Neural cell (in vitro differentiated cells): ENCODE measurements at regions not wholly inside any gene's neighbourhood (a gene's known extent, or its start where the extent isn't known, plus 50 kb on each side); places are given as distances from the start of the nearest gene placed in this dataset.

Experiments
- H2AFZ ChIP-seq: fragments of 200-600, 300-800 bp; sonication (generic), shearing (Covaris generic); 2 replicates; pipeline ENCODE4 v1.6.0; 2014; ENCODE audit warnings: low read depth, mild to moderate bottlenecking, antibody characterized with exemption, low read length, moderate library complexity
- H3F3A ChIP-seq: fragments of 200-600 bp; shearing (Covaris generic); 2 replicates; pipeline ENCODE4 v1.6.1; 2016; ENCODE audit warnings: mild to moderate bottlenecking, moderate library complexity, mixed read lengths, antibody characterized with exemption, low read length; ENCODE audit not compliant: insufficient read depth, poor library complexity, severe bottlenecking
- H3K27ac ChIP-seq: fragments of 200-600, 300-800 bp; sonication (generic), shearing (Covaris generic); 2 replicates; pipeline ENCODE4 v1.5.1; 2014; ENCODE audit warnings: mild to moderate bottlenecking, low read length, moderate library complexity
- H3K27me3 ChIP-seq: fragments of 300-800, 200-600 bp; sonication (generic), shearing (Covaris generic); 2 replicates; pipeline ENCODE4 v1.6.0; 2014; ENCODE audit warnings: mild to moderate bottlenecking, low read depth, low read length, moderate library complexity; ENCODE audit not compliant: insufficient read depth
- H3K36me3 ChIP-seq: fragments of 300-800, 200-600 bp; sonication (generic), shearing (Covaris generic); 2 replicates; pipeline ENCODE4 v1.5.1; 2014; ENCODE audit warnings: mild to moderate bottlenecking, antibody characterized with exemption, low read length, moderate library complexity; ENCODE audit not compliant: insufficient read depth
- H3K4me2 ChIP-seq: fragments of 300-800, 200-600 bp; sonication (generic), shearing (Covaris generic); 2 replicates; pipeline ENCODE4 v1.6.0; 2014; ENCODE audit warnings: mild to moderate bottlenecking, low read length
- H3K4me3 ChIP-seq: fragments of 300-800, 200-600 bp; sonication (generic), shearing (Covaris generic); 2 replicates; pipeline ENCODE4 v1.5.1; 2014; ENCODE audit warnings: mild to moderate bottlenecking, low read length, moderate library complexity
- H3K79me2 ChIP-seq: fragments of 200-600 bp; shearing (Covaris generic); replicated peaks from 2 replicates; pipeline ENCODE4 v1.6.0; 2014; ENCODE audit warnings: mild to moderate bottlenecking, low read length, moderate library complexity; ENCODE audit not compliant: insufficient read depth
- H3K9ac ChIP-seq: fragments of 300-800, 200-600 bp; sonication (generic), shearing (Covaris generic); 2 replicates; pipeline ENCODE4 v1.6.1; 2016; ENCODE audit warnings: mild to moderate bottlenecking, low read length, mixed read lengths
- H3K9me2 ChIP-seq: fragments of 200-600 bp; shearing (Covaris generic); 2 replicates; pipeline ENCODE4 v1.6.1; 2016; ENCODE audit warnings: mild to moderate bottlenecking, low read length, mixed read lengths; ENCODE audit not compliant: insufficient read depth
- H3K9me3 ChIP-seq: fragments of 200-600, 300-800 bp; sonication (generic), shearing (Covaris generic); 2 replicates; pipeline ENCODE4 v1.6.1; 2016; ENCODE audit warnings: mild to moderate bottlenecking, mixed run types, low read length, moderate library complexity, mixed read lengths
- H4K20me1 ChIP-seq: fragments of 200-600 bp; shearing (Covaris generic); 2 replicates; pipeline ENCODE4 v1.6.1; 2016; ENCODE audit warnings: mild to moderate bottlenecking, mixed run types; ENCODE audit not compliant: insufficient read depth
- CTCF ChIP-seq: fragments of 450-650 bp; IDR thresholded peaks from 2 replicates; pipeline ENCODE4 v1.5.1; 2014; ENCODE audit warnings: antibody characterized with exemption, mild to moderate bottlenecking, moderate library complexity; ENCODE audit not compliant: poor library complexity, severe bottlenecking
- EP300 ChIP-seq: fragments of 450-650 bp; conservative IDR thresholded peaks from 2 replicates; pipeline ENCODE4 v1.6.1; 2014; ENCODE audit warnings: antibody characterized with exemption, mild to moderate bottlenecking, moderate library complexity; ENCODE audit not compliant: poor library complexity, severe bottlenecking
- EZH2 ChIP-seq: fragments of 200-600, 300-800 bp; shearing (Covaris generic), sonication (generic); IDR thresholded peaks from 2 replicates; pipeline ENCODE4 v1.6.1; 2014; ENCODE audit warnings: antibody characterized with exemption, low read length, borderline replicate concordance, mild to moderate bottlenecking; ENCODE audit not compliant: insufficient read depth, poor library complexity, severe bottlenecking
- MXI1 ChIP-seq: fragments of 450-650 bp; conservative IDR thresholded peaks from 2 replicates; pipeline ENCODE4 v1.6.1; 2014; ENCODE audit warnings: antibody characterized with exemption, mild to moderate bottlenecking; ENCODE audit not compliant: poor library complexity, severe bottlenecking
- POLR2AphosphoS5 ChIP-seq: IDR thresholded peaks from 2 replicates; pipeline ENCODE4 v1.6.1; 2012
- RAD21 ChIP-seq: fragments of 450-650 bp; conservative IDR thresholded peaks from 2 replicates; pipeline ENCODE4 v1.6.1; 2014; ENCODE audit warnings: antibody characterized with exemption, mild to moderate bottlenecking, moderate library complexity
- REST ChIP-seq: IDR thresholded peaks from 2 replicates; pipeline ENCODE4 v1.6.1; 2012; ENCODE audit warnings: borderline replicate concordance
- SMC3 ChIP-seq: fragments of 450-650 bp; conservative IDR thresholded peaks from 2 replicates; pipeline ENCODE4 v1.6.1; 2014; ENCODE audit warnings: antibody characterized with exemption, mild to moderate bottlenecking, moderate library complexity; ENCODE audit not compliant: poor library complexity
- TAF1 ChIP-seq: IDR thresholded peaks from 2 replicates; pipeline ENCODE4 v1.6.1; 2012; ENCODE audit warnings: low read depth

- H2AFZ ChIP-seq: no peak overlapping the region
- H3K9ac ChIP-seq: no peak overlapping the region
- H3F3A ChIP-seq: no peaks in the 10 kb centered on the region
- no peak overlapping the region for H3K4me3 ChIP-seq
- no peaks in the 10 kb centered on the region for H3K36me3 ChIP-seq
- H3K9me3 ChIP-seq: no peaks in the 10 kb centered on the region
- H3K27ac ChIP-seq: no peak overlapping the region
- no peaks in the 10 kb centered on the region for H3K27me3 ChIP-seq
- no peaks in the 10 kb centered on the region for H3K9me2 ChIP-seq
- no peaks in the 10 kb centered on the region for H4K20me1 ChIP-seq
- TF ChIP-seq MXI1 (no peak), CTCF (no peak), POLR2AphosphoS5 (no peak)
- H3K4me2 ChIP-seq: no peak overlapping the region
- no peaks in the 10 kb centered on the region for H3K79me2 ChIP-seq
These were observed 350.2 kb downstream of the FOXL1 start for GRCh38 chr16:86928523-86929011.

- no peak overlapping the region for H2AFZ ChIP-seq
- H3K4me2 ChIP-seq: no peak overlapping the region
These were observed 350.9 kb downstream of the FOXL1 start for GRCh38 chr16:86929057-86929871.

More at GRCh38 chr16:86929057-86929871, 350.9 kb downstream of the FOXL1 start:
- Histone ChIP-seq H3K36me3 (no peaks in the 10 kb centered on the region), H3K9me3 (no peaks in the 10 kb centered on the region), H3K27me3 (no peaks in the 10 kb centered on the region), H3K79me2 (no peaks in the 10 kb centered on the region), H3K4me3 (no peak overlapping the region), H4K20me1 (no peaks in the 10 kb centered on the region), H3K27ac (no peak overlapping the region), H3K9me2 (no peaks in the 10 kb centered on the region), H3F3A (no peaks in the 10 kb centered on the region), H3K9ac (no peak overlapping the region)
- TF ChIP-seq EZH2 (no peak), REST (no peak), RAD21 (no peak), SMC3 (no peak), TAF1 (no peak), CTCF (no peak), MXI1 (no peak), POLR2AphosphoS5 (no peak), EP300 (no peak)
